ENCODE measurements at regions not wholly inside any gene's neighbourhood (a gene's known extent, or its start where the extent isn't known, plus 50 kb on each side); places are given as distances from the start of the nearest gene placed in this dataset.

DNA sequence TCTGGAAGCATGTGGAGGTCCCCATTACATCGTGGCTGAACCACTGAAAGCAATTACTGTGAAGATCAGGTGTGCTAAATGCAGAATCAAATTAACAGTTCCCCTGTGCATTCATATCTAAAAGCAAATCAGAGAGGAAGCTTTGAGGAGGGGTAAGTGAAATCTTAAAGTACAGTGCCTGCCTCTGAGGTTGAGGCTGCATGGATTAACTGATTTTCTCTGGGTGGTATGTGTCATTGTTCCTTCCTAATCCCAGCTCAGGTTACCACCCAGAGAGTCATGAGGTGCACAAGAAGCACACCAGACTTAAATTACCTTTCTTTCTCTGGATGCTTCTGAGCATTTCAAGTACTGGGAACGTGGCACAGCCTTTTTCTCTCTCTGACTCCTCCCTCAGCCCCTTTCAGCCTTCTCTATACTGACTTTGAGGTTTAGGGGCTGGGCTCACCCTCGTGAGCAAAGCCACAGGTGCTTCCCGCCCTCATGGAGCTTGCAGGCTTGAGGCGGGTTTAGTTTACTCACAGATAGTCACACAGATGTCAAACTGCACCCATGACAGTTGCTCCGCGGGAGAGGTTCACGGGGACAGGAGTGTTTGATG is 237.6 kb upstream of the CRY1 start:
- H3K4me1 ChIP-seq (replicated peaks in 1 of 2): no peaks in the 10 kb centered on the region
- no peaks in the 10 kb centered on the region for H3K9me3 ChIP-seq (replicated peaks in 1 of 3)
- DNase-seq: no peak
- WGBS, 4 donors: 61 to 75% (median 69%) methylated on average over 8 of the region's 8 CpGs
- no peak overlapping the region for H3K4me3 ChIP-seq
- no peak for TF ChIP-seq POLR2A (IDR thresholded peaks at IDR 0.05)
- TF ChIP-seq, protein P1, sequence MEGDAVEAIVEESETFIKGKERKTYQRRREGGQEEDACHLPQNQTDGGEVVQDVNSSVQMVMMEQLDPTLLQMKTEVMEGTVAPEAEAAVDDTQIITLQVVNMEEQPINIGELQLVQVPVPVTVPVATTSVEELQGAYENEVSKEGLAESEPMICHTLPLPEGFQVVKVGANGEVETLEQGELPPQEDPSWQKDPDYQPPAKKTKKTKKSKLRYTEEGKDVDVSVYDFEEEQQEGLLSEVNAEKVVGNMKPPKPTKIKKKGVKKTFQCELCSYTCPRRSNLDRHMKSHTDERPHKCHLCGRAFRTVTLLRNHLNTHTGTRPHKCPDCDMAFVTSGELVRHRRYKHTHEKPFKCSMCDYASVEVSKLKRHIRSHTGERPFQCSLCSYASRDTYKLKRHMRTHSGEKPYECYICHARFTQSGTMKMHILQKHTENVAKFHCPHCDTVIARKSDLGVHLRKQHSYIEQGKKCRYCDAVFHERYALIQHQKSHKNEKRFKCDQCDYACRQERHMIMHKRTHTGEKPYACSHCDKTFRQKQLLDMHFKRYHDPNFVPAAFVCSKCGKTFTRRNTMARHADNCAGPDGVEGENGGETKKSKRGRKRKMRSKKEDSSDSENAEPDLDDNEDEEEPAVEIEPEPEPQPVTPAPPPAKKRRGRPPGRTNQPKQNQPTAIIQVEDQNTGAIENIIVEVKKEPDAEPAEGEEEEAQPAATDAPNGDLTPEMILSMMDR (IDR thresholded peaks at IDR 0.05): no peak
- H3K27me3 ChIP-seq: peaks cover 5% of the 10 kb centered on the region
- intact Hi-C loops (cut with DNase I): no loop called here
- no peaks in the 10 kb centered on the region for H3K36me3 ChIP-seq (replicated peaks in 1 of 2)
- H3K27ac ChIP-seq: no peak overlapping the region

DNA sequence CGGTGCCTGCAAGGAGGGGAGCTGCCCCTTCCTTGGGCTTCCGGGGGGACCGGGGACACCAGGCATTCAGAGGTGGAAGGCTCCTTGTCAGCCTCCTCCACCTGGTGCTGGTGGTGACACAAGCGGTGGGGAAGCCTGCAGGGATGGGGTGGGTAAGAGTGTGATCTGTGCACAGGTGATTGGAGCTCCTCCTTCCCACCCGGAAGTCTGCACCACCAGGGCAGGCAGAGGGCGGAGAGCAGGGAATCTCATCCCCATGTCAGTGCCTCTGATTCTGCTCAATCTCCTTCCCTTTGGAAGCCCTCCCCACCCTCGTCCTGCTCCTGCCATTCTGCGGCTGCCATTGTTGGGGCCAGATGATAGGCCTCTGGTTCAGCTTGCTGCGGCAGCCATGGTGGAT is 238.1 kb upstream of the CRY1 start:
- intact Hi-C loops (cut with DNase I): no loop called here
- Histone ChIP-seq H3K27ac (no peak overlapping the region), H3K27me3 (peaks cover 5% of the 10 kb centered on the region), H3K4me1 (replicated peaks in 1 of 2) (no peaks in the 10 kb centered on the region), H3K36me3 (replicated peaks in 1 of 2) (no peaks in the 10 kb centered on the region), H3K4me3 (no peak overlapping the region), H3K9me3 (replicated peaks in 1 of 3) (no peaks in the 10 kb centered on the region)
- 86 to 91% (median 88%) methylated on average over 6 to 9 of the region's 9 CpGs for WGBS, 4 donors
- no peak for DNase-seq
- TF ChIP-seq POLR2A (IDR thresholded peaks at IDR 0.05): no peak
- TF ChIP-seq, protein P1 (IDR thresholded peaks at IDR 0.05): no peak

DNA sequence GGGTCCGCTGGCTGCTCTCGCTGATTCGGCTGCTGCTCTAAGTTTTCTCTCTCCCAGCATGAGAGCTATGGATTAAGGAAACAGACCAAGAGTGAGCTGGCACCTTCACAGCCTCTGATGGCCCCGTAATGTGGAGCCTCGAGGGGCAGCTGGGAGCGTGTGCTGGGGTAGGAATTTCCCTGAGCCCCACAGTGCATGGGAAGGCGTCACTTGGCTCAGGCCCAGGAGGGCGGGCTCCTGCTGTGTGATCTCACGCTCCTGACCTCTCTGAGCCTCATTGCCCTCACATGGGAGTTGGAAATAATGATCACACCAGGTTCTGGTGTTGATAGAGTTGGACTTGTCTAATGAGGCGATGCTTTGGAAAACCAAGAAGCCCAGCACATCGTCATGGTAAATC is 238.6 kb upstream of the CRY1 start:
- intact Hi-C loops (cut with DNase I): no loop called here
- no peak for DNase-seq
- Histone ChIP-seq H3K36me3 (replicated peaks in 1 of 2) (no peaks in the 10 kb centered on the region), H3K4me1 (replicated peaks in 1 of 2) (no peaks in the 10 kb centered on the region), H3K4me3 (no peak overlapping the region), H3K27me3 (peaks cover 5% of the 10 kb centered on the region), H3K9me3 (replicated peaks in 1 of 3) (no peaks in the 10 kb centered on the region), H3K27ac (no peak overlapping the region)
- TF ChIP-seq, protein P1 (IDR thresholded peaks at IDR 0.05): no peak
- no peak for TF ChIP-seq POLR2A (IDR thresholded peaks at IDR 0.05)
- WGBS, 4 donors: 73 to 93% (median 78%) methylated on average over 3 to 11 of the region's 11 CpGs

DNA sequence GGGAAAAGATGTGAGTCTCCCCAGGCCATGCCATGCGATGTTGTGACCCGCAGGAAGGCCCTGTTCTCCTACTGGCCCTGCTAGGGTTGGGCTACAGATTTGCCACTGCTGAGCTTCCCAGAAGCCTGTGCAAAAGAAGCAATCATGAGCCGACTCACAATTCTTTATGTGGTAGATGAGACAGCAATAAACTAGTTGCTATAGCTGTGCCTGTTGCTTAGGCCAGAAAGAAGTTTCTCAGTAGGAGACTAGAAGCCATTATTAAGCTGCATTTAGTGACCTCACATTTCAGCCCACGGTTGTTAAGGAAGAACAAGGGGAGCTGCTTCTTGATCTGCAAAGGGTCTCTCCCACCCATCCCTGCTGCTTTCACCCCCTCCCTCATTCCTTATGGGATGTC is 239.4 kb upstream of the CRY1 start:
- H3K4me1 ChIP-seq (replicated peaks in 1 of 2): no peaks in the 10 kb centered on the region

More for the DNA sequence above, 239.4 kb upstream of the CRY1 start:
- TF ChIP-seq, protein P1 (IDR thresholded peaks at IDR 0.05): no peak
- no peak for TF ChIP-seq POLR2A (IDR thresholded peaks at IDR 0.05)
- no peaks in the 10 kb centered on the region for H3K9me3 ChIP-seq (replicated peaks in 1 of 3)
- 69 to 90% (median 85%) methylated on average over 4 of the region's 4 CpGs for WGBS, 4 donors
- no peak for DNase-seq
- peaks cover 5% of the 10 kb centered on the region for H3K27me3 ChIP-seq
- H3K36me3 ChIP-seq (replicated peaks in 1 of 2): no peaks in the 10 kb centered on the region
- H3K27ac ChIP-seq: no peak overlapping the region
- intact Hi-C loops (cut with DNase I): no loop called here
- H3K4me3 ChIP-seq: no peak overlapping the region
